ENCODE measurements at regions not wholly inside any gene's neighbourhood (a gene's known extent, or its start where the extent isn't known, plus 50 kb on each side); places are given as distances from the start of the nearest gene placed in this dataset.

DNA sequence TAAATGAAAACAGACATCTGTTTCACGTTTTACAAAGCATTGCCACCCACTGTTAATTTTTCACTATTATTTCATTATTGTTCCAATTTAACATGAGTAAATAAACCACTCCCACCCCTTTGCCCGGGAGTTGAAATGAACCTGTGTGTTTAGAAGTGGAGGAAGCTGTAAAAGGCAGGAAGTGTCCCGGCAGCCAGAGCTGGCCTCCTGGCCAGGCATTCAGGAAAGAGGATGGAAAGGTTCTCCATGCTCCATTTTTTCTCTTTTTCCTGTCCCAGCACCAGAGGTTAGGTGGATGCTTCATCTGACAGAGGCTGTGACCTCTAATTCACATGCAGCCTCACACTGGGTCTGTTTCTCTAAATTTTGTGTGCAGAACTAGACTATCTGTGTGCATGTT, 55.5 kb upstream of the LNX1 start:
- intact Hi-C loops (cut with DNase I): no loop called here
- ATAC-seq (no peak), DNase-seq (no peak)

DNA sequence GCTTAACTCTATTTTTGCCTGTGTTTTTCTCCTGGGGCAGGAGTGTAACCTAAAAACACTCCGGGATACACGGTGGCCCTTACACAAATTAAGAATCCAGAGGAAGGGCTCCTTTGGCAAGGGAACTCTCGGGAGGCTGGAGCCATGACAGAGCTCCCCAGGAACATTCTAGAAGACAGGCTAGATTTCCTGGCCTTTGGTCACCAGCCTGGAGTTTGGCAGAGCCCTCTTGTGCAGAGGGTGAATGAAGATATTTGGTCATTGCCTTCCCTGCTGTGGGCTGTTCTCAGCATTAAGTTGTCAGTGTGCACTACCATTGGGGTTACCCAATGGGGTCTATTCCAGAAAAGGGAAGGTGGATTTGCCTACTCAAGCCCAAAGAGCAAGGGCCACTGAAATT, 53.8 kb upstream of the LNX1 start:
- DNase-seq (no peak), ATAC-seq (no peak)
- intact Hi-C loops (cut with DNase I): no loop called here

DNA sequence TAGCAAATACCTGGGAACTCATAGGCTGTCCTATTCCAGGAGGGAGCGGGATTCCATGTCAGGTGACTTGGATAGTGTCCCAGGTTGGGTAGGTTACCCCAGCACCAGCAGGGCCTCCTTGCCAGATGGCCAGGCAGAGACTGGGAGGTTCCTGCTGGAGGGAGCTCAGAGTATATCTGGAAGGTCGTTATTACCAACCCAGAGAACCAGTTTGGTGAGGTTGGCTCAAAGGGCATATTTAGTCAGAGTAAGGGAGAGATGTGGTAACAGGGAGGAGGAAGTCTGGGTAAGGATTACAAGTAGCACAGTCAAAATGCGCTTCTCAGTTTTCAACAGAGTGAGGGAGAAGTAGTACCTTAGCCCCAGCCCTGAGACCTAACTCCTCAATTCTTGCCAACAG, 53.3 kb upstream of the LNX1 start:
- intact Hi-C loops (cut with DNase I): no loop called here
- ATAC-seq (peak in 1 of 2 donors; percentile 43), DNase-seq (no peak)
